Embryonic facial prominence (tissue), 1 donor: ENCODE measurements at regions not wholly inside any gene's neighbourhood (a gene's known extent, or its start where the extent isn't known, plus 50 kb on each side); places are given as distances from the start of the nearest gene placed in this dataset.

Source experiments
- DNase-seq: peaks from one replicate; pipeline ENCODE4 v3.0.0-alpha.2; 2016; ENCODE audit errors: extremely low spot score

DNA sequence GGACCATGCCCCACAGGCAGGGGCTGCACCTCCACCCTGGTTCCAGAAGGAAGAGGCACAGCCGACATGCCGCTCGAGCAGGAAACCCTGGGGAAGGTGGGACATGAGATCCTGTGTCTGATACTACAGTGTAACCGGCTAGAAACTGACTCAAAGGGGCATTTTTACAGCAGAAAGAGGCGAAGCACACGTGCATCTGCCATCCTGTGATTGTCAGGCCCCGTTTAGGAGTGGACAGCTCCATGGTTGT is 62.7 kb downstream of the SIK1 start:
- no peak for DNase-seq

DNA sequence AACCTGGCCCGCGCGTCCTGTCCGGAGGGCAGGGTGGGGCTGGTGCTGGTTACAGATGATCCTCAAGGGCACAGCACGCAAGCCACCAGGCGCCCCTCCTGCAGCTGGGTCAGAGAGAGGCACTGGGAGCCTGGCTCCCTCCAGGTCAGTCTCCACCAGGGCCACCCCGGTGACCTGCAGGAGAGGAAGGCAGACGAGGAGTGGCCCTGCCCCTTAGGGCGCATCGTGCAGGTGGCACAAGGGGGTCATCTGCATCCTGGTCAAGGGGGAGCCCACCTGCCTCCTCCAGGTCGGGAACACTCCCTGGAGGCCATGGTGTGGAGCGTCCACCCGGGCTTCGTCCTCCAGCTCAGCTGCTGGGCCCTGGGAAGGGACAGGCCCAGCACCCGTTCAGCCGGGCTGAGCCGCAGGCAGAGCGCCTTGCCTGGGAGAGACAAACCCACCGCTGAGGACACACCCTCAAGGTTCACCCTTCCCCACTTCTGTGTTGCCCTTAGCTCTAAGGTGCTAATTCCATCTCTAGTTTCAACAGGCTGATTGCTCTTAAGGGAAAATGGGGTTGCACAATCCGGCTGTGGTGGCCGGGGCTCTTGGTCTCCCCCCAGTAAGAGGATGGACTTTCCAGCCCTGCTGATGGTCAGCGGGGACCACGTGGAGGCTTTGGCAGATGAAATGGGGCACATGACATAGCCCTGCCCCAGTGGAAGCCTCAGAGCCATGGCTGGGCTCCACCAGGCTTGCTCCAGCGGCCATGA is 63.2 kb downstream of the SIK1 start:
- no peak for DNase-seq

DNA sequence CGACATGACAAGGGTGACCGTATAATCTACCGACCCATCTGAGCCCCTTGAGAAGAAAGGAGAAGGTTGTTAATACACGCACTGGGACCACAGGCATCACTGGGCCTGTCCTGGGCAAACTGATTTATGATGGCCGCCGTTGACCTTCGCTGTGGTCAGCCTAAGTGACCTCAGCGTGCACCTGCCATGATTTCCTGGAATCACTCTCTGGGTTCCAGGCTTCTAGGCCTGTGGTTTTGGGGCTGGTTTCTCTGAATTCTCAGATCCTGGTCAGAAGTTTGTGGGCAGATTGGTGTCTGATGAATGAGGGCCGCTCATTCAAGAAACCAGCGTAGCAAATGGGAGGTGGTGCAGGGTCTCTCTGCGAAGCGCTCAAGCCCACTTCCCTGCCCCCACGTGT is 64.0 kb downstream of the SIK1 start:
- DNase-seq = no peak

DNA sequence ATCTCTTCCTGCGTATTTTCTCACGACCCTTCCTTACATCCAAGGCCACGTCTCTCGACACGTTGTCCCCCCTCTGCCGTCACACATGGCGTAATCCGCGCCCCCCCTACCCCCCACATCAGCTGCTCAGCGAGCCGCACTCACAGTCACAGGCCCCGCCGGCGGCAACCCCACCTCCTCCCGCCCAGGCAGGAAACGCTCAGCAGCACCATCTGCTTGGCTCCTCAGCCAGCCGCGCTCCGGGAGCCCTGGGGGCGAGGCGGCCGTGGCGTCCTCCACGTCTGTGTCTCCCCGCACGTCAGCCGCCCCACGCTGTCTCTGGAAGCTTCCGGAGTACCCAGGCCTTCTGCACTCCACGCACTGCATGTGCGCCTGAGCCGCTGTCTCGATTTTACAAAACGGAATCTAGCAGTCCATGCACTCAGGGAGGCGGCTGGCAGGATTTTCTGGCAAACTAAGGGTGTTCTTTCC is 64.6 kb downstream of the SIK1 start:
- DNase-seq = peak; percentile 69

DNA sequence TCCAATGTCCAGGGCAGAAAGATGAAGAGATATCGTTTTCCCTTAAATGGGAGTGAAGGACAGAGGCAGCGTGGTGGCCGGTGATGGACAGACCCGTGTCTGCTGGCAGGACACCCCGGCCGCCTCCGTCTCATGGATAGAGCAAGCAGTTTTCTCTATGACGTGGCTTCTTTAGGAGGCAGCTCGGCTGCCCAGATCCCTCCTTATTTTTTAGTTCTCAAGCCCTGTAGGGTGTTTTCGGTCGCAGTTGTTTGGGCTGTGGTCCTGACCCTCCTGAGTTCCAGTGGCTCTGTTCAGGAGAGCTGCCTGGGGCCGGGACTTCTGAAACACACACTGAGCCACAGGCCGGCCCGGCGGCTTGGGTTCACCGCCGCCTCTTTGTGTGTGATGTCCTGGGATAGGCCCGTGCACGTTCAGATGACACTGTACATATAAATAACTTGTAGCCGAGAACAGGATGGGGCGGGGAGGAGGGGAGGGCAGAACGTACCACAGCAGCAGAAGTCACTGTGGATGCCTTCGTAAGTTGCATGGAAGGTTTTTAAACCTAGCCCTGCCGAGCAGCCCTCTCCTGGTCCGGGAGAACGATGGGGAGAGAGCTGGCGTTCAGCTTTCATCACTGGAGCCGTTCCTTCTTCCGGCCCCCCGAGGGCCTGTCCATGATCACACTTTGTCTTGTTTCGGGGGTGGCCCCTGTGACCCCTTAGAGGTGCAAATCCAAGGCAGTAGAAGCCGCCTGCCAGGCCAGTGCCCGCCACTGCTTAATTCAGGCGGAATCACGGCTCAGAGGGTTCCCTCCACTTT is 65.2 kb downstream of the SIK1 start:
- peak; percentile 41 for DNase-seq

DNA sequence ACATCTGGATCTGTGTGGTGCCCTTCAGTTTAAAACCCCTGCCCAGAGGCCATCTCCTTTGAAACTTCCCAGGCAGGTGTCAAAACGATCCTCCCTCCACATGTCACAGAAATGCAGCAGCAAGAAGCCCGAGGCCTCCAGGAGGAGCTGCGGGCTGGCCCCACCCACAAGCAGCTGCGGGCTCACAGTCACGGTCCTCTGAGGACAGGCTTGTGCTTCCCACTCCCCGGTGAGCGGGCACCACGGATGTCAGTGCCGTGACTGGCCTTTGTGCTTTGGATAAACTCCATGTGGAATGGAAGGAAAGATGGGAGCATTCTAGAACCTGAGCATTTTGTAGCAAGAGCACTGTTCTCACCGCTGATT is 65.8 kb downstream of the SIK1 start:
- DNase-seq = no peak

DNA sequence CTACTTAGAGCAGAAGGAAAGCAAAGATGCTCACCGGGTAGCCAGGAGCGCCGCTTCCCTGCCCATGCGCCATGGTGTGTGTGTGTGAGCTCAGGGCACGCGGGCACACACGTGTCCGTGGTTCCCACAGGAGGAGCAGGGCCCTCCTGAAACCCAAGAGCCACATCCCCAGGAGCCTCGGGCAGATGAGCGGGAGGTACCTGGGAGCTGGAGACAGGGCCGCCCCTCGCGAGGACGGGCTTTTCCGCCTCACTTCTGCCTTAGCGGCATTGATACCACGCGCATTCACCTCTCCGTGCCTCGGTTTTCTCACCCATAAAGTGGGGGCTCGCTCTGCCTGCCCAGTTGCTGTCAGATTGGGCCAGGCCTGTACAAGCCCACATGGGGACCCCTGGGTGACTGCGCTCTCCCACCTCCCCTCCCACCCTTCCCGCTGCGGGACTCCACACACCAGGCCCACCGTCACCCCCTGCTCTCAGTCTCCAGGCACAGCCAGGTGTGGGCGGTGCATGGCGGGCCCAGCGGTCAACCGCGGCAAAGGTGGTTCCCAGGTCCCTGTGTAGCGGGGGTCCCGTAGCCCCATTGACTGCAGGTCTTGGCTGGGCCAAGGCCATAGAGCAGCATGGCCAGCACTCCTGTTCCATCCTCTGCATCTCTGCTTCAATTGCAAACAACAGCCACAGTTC is 66.3 kb downstream of the SIK1 start:
- DNase-seq = no peak

DNA sequence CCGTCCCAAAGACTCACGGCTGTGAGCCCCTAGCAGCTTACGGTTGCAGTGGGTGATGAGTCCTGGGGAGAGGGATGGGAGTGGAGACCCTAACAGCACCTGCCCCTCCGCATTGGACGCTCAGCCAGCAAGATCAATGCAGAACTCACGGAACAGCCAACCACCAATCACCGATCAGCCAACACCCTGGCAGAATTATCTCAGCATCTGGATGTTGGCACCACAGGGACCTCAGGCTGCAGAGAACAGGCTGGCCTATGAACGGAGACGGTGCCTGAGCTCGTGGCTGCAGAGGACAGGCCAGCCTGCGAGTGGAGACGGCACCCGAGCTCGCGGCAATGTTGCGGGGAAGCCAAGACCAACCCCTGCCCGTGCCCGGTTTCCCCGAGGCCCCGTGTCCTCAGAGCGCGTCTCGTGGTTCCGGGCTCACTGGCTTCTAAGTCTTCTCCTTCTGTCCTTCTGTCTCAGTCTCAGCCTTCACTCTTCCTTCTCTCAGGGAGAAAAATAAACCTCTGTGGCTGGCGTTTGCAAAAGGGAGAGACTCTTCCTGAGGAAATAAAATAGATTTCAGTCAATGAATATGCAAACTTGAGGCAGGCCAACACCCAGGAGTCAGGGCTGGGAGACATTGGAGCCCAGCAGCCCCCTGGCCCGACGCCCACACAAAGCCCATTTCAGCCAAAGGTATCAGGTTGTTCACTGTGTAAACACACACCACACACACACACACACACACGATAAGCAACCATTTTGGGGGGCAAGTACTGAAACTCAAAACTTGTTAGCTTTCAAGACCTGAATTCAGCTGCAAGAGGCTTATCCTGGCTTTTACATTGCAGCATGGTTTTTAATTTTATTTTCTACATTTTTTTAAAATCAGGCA is 67.8 kb downstream of the SIK1 start:
- DNase-seq = no peak

DNA sequence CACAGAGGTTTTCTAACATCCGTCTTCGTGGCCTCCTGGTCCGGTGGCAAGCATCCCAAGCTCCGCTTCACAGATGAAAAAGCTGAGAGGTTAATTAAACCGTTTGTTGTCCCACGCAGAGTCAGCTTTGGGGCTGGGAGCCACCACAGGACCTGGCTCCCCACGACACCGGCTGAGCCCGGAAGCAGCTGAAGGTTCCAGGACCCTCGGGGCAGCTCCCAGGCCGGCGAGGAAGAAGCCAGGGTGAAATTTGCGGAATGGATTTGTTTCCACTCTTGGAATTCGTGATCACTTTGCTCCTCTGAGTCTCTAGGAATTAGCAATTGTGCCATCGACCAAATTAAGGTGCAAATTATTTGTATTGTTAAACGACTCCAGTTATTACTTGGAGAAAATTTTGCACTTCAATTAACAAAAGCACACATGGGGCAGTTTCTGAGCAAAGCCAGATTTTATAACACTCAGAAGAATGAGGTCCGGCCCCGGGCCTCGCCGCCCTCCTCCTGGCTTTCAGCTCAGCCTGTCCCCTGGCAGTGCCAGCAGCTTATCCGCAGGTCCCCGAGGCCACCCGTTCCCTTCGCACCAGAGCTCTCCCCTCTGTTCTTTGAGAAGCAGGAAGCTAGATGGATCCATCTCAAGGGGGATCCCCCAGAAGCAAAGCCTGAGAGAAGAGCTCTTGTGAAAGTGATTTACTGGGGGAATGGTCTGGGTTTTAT is 69.1 kb downstream of the SIK1 start:
- DNase-seq = no peak

DNA sequence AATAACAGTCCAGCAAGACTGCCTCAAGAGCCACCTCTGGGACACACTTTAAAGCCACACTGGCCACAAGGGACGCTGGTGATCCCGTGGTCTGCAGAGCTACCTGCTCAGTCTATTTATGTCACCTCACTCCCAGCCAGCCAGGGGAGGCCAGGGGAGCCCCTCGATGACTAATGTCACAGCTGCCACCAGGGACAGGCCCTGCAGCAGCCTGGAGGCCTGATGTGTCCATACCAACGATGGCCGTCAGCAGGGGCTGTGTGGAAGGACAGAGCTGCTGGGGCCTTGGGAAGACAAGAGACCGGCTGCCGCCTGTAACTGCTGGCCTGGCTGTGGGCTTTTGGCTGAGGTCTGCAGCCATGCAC is 71.0 kb downstream of the SIK1 start:
- DNase-seq = no peak

DNA sequence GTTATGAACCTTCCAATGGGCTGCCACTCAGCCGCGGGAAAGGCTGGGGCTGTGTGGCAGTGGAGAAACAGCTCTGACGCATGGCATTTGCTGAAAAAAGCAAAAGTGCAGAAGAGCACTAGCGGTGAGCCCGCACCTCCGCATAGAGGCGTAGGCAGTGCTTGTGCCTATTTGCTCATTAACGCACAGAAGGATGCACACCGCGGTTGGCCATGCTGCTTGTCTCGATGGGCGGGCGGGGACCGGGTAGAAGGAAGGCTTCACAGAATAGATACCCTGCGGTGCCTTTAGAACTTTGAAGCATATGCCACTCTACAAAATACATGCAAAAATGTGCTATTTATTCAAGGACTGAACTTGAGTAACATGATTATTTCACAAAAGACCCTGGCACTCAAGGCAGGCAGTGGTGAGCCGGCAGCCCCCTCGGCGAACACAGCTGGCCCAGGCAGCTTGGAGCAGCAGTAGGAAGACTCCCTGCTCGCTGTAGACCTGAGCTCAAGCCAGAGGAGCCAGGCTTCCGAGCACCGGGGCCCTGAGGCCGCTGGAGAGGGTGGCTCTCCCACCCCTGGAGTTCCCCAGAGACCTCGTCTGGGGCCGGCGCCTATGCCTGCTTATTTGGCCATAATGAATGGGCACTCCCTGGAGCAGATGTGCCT is 71.5 kb downstream of the SIK1 start:
- no peak for DNase-seq

DNA sequence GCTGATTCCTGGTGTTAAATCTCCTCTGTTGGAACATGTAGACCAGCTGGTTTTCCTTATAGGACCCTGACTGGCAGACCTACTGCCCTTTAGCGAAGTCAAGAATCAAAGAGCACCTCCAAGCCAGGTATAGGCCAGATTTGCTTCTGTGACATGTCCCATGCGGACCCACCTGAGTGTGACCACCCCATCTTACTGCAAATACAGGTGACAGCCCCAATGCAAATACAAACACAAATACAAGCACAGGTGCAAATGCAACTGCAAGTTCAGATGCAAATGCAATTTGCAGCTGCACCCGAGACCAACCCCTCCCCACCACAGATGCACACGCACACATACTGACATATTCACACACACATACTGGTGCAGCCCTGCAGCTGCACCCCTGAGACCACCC is 72.3 kb downstream of the SIK1 start:
- DNase-seq = no peak

DNA sequence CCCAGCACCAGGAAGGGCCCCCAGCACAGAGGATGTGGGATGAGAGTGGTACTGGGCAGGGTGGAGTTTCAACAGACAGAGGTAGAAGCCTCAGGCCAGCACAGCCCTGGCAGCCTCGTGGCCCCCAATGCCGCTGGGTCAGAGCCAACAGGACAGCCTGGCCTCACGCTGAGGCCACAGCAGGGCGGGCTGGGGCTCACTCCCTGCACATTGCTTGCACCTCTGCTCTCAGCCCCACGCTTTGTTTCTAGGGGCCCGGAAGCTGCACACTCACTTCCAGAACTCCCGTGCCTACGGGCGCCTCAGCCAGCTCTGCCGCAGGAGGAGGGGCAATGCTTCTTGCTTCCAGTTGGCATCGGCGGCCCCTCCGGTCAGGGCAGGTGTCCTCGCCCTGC is 72.9 kb downstream of the SIK1 start:
- DNase-seq = no peak

DNA sequence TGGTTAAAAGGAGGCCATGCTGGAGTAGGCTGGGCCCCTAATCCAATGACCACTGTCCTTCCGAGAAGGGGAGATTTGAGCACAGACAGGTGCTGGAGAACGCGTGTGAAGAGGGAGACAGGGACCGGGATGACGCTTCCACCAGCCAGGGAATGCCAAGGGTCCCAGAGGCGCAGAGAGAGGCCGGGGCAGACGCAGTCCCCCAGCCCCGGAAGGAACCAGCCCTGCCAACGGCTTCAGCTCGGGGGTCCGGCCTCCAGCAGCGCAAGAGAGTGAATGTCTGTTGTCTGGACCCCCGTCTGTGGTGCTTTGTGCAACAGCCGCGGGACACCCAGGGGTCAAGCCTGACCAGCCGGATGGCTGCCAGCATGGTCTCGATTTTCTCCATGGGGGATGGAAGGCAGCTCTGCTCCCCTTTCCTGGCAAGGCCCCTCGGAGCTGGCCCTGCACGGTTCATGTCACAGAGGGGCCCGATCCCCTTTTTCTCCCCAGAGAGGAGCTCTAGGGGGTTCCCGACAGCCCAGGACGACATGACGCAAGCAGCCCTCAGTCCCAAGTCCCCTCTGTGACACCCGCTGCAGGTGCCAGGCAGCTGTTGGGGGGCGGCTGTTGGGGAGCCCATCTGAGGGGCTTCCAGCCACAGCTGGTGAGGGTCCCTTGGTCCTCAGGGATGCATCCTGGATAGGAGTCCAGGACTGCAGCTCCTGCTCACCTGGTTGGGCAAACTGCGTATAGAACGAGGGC is 73.5 kb downstream of the SIK1 start:
- no peak for DNase-seq

DNA sequence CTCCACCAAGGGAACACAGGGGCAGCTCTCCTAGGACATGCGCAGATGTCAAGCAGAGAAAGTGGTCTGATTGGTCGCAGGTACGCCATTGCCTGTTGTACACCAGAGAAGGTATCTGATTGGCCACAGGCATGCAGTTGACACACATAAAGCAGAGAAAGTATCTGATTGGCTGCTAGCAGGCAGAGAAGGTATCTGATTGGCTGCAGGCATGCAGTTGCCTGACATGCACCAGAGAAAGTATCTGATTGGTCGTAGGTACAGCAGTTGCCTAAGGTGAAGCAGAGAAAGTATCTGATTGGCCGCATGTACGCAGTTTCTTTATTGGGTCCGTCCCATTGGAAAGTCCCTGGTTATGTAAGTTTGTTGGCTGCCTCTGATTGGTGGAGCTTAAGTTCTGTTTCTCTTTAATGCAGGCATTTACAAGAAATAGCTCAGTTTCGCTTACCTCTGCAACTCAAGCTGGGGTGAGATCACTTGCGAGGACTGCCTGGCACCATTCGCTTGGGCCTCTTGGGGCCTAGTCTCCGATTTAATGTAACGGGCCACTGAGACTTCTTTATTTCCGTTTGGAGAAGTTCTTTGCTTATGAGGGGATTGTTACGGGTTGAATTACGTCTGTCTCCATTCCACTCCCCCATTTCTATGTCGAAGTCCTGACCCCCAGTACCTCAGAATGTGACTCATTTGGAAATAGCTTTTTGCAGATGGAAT is 74.2 kb downstream of the SIK1 start:
- no peak for DNase-seq

DNA sequence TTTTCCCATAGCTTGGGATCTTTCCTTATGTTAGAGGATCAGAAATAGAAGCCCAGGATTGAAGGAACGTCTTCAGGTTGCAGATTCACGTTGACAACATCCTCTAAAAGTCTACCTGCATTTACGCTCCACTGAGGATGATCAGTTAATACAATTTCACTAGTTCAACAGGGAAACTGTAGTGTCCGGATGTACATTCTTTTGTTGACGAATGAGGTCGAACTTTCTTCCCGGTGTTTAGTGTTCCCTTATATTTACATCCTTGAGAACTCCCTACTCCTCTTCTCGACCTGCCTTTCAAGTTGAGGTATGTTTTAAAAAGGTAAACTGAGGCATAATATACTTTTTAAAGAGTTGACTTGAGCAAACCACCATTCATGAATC is 74.8 kb downstream of the SIK1 start:
- no peak for DNase-seq

DNA sequence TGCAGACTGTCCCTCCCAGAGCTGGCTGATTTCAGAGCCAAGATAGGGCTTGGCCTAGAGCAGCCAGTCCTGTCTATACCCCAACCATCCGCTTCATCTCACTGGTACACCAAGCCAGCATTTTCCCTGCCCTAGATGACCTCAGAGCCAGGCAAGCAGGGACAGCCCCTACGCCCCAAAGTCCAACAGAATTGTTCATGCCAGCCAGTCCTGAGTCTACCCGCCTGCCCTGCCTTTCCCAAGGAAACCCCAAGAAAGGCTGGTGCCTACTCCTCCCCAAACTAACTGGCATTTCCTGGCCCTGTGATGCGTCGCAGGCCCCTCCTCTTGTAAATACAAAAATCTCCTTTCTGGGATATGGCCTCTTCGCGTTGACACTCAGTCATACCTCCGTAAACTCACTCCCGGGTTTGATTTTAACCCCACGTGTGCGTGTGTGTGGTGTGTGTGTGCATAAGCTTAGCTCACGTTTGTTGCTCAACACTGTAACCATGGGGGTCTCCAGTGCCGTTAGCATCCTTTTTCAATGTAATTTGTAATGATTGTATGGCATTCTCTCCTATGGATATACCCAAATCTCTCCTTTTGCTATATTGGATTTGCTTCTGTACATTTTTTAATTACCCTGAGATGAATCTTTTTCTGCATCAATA is 75.3 kb downstream of the SIK1 start:
- no peak for DNase-seq

DNA sequence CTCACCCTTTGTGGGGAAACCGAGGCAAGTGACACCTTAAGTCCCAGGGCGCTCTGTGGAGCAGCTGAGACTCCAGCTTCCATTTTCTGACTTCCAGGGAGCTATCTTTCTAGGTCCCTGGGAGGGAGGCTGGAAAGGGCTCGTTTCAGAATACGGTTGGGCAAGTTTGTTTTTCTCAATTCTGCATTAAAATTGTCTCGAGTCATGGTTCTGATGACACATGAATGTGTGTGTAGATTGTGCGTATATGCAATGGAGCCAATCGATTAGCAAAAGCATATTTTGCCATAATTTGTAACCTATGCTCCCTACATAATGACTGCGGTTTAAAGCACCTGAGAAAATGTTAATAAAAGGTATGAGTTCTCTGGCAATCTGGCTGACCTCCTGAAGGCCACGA is 77.3 kb downstream of the SIK1 start:
- DNase-seq = no peak

DNA sequence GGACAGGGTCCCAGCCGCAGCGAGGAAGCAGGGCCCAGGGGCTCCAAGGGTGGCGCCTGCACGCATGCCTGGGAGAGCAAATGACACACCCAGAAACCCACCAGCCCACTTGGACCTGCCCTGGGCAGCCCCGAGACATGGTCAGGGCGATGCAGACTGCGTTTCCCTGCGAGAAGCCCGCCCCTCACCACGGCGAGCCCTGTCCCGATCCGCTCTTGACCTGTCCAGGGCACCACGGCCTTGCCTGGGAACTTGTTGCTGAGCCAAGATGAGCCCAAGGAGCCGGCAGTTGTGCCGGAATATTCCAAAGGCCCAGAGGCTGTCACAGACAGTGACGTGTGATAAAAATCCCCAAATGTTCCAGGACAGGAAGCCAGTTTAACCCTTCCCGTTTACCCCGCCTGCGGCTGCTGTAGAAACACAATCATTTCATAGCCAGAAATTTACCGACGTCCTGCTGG is 78.1 kb downstream of the SIK1 start:
- no peak for DNase-seq
